ENCODE measurements at regions not wholly inside any gene's neighbourhood (a gene's known extent, or its start where the extent isn't known, plus 50 kb on each side); places are given as distances from the start of the nearest gene placed in this dataset.

DNA sequence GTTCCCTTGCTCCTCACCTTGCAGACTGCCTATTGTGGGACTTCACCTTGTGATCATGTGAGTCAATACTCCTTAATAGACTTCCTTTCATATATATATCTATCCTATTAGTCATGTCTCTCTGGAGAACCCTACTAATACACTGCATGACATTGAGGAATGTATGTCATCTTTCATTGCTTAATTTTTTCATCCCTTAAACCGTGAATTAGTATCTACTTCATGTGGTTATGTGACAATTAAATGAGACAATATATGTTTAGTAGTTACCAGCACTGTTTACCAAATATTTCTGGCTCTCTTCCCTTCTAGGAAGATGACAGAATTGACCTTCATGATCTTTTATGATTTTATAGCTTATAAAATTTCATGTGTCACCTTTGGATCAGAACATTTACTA, 759.5 kb downstream of the GRXCR1 start:
- TF ChIP-seq GATA2 (IDR thresholded peaks at IDR 0.05; ENCODE audit: low read depth, low read length) (no peak), GATA3 (IDR thresholded peaks at IDR 0.05; ENCODE audit: low read depth, low read length) (no peak)

DNA sequence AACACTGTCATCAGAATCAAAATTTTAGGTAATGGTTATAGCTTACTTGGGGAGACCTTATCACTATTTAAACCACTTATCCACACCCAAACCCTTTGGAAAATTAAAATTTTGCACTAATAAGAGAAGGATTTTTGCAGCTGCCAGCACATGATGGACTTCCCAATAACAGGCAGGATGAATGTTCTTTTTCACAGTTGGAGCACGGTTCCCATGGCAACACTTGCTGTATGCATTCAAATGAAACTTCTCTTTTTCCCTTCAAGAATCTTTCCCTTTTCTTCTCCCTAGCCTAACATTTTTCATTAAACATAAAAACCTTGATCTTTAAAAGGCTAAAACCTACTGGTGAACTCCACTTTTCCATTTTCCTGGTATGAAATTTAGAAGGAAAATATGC, 768.2 kb downstream of the KCTD8 start:
- TF ChIP-seq GATA3 (IDR thresholded peaks at IDR 0.05; ENCODE audit: low read depth, low read length) (no peak), GATA2 (IDR thresholded peaks at IDR 0.05; ENCODE audit: low read depth, low read length) (no peak)

DNA sequence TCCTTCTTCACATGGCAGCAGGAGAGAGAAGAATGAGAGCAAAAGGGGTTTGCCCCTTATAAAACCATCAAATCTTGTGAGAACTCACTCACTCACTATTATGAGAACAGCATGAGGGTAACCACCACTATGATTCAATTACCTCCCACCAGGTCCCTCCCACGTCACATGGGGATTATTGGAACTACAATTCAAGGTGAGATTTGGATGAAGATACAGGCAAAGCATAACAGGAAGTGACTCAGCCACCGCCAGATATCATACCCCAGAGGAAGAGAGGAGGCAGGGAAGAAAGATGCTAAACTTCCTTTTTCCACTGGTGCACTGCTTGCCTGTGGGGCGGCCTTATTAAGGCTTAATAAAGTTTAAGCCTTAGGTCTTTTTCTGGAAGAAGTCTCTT, 766.1 kb downstream of the KCTD8 start:
- TF ChIP-seq GATA3 (IDR thresholded peaks at IDR 0.05; ENCODE audit: low read depth, low read length): no peak
- no peak for TF ChIP-seq GATA2 (IDR thresholded peaks at IDR 0.05; ENCODE audit: low read depth, low read length)

DNA sequence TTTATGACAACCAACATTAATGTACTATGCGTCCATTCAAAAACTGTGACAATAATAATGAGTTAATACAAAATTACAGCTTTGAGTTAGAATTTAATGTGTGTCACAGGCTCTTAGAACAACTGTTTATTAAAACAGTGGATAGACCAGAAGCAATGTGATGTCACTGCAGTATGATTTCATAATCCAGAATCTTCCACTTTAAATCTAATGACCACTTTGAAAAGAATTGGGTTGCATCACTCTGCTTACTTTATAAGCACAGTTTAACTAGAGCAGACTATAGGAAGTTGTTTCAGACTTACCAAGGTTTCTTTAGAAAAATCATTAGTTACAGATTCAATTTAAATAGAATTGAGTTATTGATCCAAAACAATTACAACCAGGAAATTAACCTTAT, 758.5 kb downstream of the KCTD8 start:
- TF ChIP-seq GATA2 (IDR thresholded peaks at IDR 0.05; ENCODE audit: low read depth, low read length): no peak
- no peak for TF ChIP-seq GATA3 (IDR thresholded peaks at IDR 0.05; ENCODE audit: low read depth, low read length)

DNA sequence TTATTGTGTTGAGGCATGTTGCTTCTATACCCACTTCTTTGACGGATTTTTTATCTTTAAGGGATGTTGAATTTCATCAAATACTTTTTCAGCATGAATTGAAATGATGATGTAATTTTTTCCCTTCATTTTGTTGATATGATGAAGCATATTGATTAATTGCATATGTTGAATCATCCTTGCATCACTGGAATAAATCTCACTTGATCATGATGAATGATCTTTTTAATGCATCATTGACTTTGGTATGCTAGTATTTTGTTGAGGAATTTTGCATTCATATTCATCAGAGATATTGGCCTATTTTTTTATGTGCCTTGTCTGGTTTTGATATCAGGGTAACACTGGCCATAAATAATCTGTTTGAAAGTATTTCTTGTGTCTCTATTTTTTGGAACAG, 754.7 kb downstream of the KCTD8 start:
- no peak for TF ChIP-seq GATA3 (IDR thresholded peaks at IDR 0.05; ENCODE audit: low read depth, low read length)
- TF ChIP-seq GATA2 (IDR thresholded peaks at IDR 0.05; ENCODE audit: low read depth, low read length): no peak

DNA sequence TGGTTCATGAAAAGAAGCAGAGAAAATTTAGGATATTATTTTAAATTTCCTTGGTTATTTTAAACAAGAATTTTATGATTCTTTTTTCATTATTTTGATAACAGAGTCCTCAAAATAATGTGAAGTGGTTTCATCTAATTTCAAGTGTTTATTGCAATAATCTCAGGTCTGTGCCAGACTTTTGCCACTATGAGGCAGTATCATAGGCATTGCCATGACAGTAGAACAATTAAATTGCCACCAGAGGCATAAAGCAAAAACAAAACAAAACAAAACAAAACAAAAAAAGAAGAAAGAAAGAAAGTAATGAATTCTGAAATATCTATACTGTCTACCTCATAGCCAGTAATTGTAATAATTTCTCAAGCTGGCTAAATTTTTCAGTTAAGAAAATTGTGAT, 739.2 kb downstream of the KCTD8 start:
- no peak for TF ChIP-seq GATA2 (IDR thresholded peaks at IDR 0.05; ENCODE audit: low read depth, low read length)
- TF ChIP-seq GATA3 (IDR thresholded peaks at IDR 0.05; ENCODE audit: low read depth, low read length): no peak

DNA sequence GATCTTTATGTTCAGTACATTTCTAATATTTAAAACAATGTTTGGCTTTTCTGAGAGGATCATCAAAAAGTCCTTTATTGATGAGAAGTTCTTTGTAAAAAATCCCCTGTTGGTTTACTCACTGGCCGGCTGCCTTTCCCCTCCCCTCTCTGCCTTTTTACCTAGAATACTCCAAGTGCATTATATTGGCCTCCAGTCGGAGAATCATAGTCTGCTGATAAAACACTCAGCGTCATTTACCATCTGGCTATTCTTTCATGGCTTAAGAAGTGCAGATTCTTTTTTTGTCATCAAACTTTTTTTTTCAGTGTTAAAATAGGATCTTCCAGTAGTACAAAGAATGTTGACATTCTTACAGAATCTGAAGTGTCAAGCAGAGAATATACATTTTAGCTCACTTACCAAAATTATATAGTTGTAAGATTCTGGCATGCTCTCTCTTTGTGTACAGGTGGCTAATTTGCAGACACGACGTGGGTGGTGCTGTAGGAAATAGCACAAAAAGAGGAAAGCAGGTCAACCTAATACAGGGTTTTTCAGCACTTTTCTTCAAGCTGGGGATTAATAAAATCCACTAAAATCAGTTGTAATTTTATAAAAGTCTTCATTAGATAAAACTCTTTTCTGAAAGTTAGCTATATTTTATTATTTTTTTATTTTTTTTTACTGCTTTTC, 731.8 kb downstream of the KCTD8 start:
- no peak for TF ChIP-seq GATA3 (IDR thresholded peaks at IDR 0.05; ENCODE audit: low read depth, low read length)
- no peak for TF ChIP-seq GATA2 (IDR thresholded peaks at IDR 0.05; ENCODE audit: low read depth, low read length)

DNA sequence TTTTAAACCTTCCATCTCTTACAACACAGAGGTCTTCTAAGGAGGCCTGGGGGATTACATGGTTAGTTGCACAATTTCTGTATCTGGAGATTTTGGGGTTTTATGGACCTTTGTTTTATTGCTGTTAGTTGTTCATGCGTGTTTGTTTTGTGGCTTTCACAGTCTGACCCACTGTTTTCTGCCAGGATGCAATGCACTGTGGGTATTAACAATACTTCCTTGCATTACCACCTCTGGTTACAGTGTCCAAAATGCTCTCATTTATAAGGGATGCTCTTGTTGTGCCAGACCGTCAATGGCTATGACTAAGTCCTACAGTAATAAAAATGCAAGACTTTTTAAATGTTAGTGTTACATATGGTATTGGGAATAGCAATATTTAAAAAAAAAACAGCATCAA, 730.2 kb downstream of the KCTD8 start:
- no peak for TF ChIP-seq GATA3 (IDR thresholded peaks at IDR 0.05; ENCODE audit: low read depth, low read length)
- no peak for TF ChIP-seq GATA2 (IDR thresholded peaks at IDR 0.05; ENCODE audit: low read depth, low read length)

DNA sequence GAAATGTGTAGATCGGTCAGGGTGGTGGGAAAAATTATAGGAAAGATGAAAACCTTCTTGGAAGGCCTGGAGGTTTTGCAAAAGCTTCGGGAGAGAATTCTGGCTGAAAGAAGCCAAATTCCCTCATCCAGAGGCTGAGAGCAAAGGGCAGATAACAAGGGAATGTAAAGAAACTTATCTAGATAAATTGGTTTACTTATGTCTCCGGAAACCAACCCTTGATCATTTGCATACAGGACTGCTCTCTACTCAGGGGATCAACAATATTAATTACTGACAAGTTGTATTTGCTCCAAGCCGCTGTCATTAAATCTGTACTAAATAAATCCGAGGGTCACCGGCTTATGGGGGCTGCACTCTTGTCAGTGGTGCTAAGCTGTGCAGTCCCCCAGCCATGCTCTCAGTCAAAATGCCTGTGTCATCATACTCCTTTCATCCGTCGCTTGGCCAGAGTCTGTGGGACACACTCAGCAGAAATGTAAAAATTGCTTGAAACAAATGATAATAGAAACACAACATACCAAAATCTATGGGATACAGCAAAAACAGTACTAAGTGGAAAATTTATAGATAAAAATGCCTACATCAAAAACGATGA, 715.7 kb downstream of the KCTD8 start:
- no peak for TF ChIP-seq GATA2 (IDR thresholded peaks at IDR 0.05; ENCODE audit: low read depth, low read length)
- TF ChIP-seq GATA3 (IDR thresholded peaks at IDR 0.05; ENCODE audit: low read depth, low read length): no peak

DNA sequence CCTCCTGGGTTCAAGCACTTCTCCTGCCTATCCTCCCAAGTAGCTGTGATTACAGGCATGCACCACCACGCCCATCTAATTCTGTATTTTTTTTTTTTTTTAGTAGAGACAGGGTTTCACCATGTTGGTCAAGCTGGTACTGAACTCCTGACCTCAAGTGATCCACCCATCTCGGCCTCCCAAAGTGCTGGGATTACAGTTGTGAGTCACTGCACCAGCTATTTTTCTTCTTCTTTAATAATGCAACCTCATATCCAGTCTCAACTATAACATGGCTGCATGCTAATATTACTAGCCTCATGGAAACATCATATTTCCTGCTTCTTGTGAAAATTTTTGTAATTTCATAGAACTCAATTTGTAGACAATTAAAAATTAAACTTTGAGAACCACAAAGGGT, 706.5 kb downstream of the KCTD8 start:
- TF ChIP-seq GATA3 (IDR thresholded peaks at IDR 0.05; ENCODE audit: low read depth, low read length) (no peak), GATA2 (IDR thresholded peaks at IDR 0.05; ENCODE audit: low read depth, low read length) (no peak)

DNA sequence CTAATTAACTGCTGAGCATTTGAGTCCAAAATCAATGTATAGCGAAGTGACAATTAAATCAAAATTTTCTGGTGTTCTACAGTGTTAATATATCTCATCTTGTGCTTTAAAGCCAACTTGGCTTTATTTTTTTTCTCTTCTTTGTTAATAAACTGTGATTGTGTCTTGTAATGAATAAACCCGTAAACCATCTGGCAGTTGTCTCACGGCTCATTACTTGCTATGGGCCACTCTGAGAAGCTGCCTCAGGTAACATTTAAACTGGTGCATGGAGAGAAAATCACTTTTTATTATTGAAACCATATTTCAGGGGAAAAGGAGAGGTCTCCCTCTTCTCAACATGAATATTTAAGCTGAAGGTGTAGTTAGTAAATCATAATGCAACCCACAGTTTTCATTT, 694.0 kb downstream of the KCTD8 start:
- TF ChIP-seq GATA3 (IDR thresholded peaks at IDR 0.05; ENCODE audit: low read depth, low read length): no peak
- no peak for TF ChIP-seq GATA2 (IDR thresholded peaks at IDR 0.05; ENCODE audit: low read depth, low read length)

DNA sequence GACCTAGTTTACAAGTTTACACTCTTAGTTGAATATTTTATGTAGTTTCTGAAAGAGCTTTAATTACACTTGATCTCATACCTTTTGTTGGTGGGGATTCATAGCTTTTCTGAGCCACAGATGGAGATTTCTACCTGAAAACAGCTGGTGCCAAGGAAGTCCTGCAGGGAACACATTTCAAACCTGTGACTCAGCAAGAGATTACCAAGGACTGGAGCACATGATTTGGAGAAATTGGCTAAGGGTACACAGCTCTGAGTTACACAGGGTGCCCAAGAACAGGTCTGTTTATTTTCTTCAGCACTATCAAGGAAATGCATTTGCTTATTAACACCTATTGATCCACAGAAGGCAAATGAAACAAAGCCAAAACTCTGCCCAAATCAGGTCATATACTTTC, 691.5 kb downstream of the KCTD8 start:
- TF ChIP-seq GATA2 (IDR thresholded peaks at IDR 0.05; ENCODE audit: low read depth, low read length) (no peak), GATA3 (IDR thresholded peaks at IDR 0.05; ENCODE audit: low read depth, low read length) (no peak)

DNA sequence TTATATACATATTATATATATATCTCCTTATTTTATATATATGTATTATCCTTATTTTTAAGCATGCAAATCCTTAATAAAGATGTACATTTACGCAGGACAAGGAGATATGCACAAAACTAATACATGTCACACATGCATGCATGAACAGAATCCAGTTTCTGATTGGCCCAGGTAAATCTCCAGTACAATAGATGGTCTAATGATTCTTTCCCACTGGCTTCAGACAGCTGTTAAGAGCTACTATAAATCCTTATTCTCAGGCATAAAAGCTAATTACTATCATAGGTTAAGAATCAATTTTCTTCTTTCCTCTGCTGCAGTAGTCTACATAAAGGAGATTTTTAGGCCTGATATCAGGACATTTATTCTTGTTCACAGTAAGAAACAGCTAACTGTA, 689.8 kb downstream of the KCTD8 start:
- no peak for TF ChIP-seq GATA3 (IDR thresholded peaks at IDR 0.05; ENCODE audit: low read depth, low read length)
- no peak for TF ChIP-seq GATA2 (IDR thresholded peaks at IDR 0.05; ENCODE audit: low read depth, low read length)

DNA sequence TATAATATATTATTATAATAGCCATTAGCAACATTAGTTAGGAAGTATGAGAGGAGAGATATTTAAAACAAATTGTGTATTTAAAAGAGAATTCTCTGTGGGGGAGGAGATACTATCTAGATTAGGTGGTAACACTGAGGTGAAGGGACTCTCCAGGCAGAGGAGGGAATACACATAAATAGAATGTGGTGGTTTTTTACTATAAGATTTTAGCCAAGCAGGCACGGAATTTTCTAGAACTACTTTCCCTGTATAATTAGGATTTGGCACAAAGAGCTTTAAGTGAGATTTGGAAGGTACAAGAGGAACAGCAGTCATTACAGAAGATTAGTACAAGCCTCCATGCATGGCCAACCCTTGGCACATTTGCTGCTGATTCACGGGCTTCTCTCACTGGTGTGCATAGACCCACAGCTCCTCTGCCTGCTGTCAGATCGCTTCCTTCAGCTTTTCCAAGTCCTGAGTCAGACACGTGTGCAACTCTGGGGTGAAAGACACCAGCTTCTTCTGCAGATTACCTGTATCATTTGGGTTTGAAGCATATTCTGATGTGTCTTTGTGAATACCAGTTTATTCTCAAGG, 685.5 kb downstream of the KCTD8 start:
- TF ChIP-seq GATA2 (IDR thresholded peaks at IDR 0.05; ENCODE audit: low read depth, low read length): no peak
- no peak for TF ChIP-seq GATA3 (IDR thresholded peaks at IDR 0.05; ENCODE audit: low read depth, low read length)

DNA sequence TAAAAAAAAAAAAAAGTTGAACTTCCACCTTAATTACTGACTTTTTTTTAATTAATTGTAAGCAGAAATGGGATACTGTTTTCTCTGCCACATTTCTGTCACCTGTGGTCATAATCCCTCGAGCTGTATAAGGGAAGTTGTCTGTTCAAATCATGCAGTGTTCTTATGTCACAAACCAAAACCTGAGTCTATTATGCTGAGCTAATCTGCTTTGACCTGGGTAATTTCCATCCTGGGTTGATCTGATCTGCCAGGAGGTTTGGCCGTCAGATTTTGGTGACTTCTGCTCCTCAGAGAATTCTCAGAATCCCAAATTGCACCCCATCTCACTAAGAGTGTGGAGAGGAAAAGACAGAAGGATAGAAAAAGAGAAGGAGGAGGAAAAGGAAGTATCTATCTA, 683.1 kb downstream of the KCTD8 start:
- no peak for TF ChIP-seq GATA3 (IDR thresholded peaks at IDR 0.05; ENCODE audit: low read depth, low read length)
- no peak for TF ChIP-seq GATA2 (IDR thresholded peaks at IDR 0.05; ENCODE audit: low read depth, low read length)

Measured in SH-SY5Y (cell line).